ENCODE measurements at regions not wholly inside any gene's neighbourhood (a gene's known extent, or its start where the extent isn't known, plus 50 kb on each side); places are given as distances from the start of the nearest gene placed in this dataset.

DNA sequence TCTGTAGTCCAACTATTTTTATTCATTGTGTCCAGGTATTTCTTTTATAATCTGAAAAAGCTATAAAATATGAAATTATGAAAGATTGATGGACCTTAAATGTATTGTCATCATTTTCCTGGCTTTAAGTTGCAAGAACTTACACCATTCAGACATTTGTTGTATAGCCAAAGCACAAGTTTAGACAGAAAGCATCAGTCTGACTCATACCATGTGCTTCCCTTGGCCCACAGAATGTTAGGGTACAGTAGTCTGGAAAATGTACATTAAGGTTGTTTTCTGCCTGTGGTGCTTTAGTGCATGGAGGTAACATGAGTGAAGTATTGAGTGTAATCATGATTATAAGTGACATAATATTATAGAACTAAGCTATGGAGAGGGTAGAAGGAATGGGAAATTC, 1002.5 kb downstream of the BCL11B start:
- DNase-seq (ENCODE audit: low read depth in 4 of 4, low spot score in 2 of 4) = no peak

DNA sequence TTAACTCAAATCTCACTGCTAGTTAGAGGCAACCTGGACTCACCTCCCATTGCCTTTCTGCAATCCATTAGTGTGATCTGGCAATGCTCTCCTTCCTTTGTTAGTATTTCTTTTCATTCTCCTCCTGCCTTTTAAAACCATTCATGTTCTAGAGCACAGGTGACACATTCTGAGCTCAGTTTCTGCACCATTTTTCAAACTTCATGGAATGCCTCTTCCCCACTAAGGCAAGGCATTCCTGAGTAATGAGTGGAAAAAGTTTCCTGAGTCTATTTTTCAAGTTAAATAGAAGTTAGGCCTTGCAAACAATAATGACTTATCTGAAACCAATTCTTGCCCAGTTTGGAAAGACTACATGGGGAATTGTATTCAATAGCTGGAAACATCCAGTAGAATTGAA, 1001.8 kb downstream of the BCL11B start:
- no peak for DNase-seq (ENCODE audit: low read depth in 4 of 4, low spot score in 2 of 4)

DNA sequence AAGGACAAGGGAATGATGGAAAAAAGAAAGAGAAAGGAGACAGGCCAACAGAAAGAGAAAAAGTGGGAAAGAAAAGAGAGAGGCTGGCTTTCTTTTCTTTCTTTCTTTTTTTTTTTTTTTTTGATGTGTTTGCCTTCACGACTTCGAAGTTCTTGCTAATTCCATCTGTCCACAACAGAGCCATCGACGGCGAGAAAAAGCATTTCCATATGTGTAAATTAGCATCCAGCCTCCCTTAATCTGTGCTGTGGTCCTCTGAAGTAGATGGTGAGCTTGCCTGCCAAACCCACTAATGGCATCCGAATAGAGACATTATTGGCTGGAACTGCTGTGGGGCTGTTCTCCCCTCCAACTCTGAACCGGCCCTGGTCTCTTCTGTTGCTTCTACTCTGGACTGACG, 997.4 kb downstream of the BCL11B start:
- DNase-seq (ENCODE audit: low read depth in 4 of 4, low spot score in 2 of 4) = no peak

DNA sequence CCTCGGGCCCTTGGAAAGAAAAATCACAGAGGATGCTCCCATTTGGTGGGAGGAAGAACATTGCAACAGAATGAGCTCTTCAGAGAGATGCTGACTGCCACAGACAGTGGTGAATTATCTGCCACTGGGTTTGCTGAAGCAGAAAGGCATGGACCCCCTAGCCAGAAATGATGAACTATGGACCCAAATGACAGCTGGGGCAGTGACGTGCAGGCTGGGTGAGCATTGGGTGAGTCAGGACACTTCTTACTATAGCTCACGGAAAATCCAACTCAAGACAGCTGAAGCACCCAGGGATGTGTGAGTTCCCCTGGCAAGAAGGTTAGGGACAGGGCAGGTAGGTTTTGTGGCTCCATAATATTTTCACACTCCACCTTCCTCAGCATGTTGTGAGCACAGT, 993.2 kb downstream of the BCL11B start:
- DNase-seq (ENCODE audit: low read depth in 4 of 4, low spot score in 2 of 4) = no peak

DNA sequence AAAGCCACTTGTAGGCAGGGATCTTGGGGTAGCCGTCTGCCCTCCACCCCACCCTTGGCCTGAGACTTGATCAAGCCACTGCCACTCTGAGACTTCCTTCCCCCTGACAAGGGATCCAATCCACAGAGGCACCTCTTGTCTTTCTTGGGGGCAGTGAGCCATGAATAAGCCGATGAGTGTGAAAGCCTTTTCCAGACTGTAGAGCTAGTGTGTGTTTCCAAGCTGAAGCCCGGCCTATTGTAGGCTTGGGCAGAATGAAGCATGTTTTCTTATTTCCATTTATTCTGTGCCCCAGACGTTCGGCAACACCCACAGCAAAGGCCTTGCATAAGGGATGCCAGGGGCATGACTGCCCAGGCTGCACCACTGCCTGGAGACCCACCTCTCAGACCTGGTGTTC, 991.6 kb downstream of the BCL11B start:
- no peak for DNase-seq (ENCODE audit: low read depth in 4 of 4, low spot score in 2 of 4)

DNA sequence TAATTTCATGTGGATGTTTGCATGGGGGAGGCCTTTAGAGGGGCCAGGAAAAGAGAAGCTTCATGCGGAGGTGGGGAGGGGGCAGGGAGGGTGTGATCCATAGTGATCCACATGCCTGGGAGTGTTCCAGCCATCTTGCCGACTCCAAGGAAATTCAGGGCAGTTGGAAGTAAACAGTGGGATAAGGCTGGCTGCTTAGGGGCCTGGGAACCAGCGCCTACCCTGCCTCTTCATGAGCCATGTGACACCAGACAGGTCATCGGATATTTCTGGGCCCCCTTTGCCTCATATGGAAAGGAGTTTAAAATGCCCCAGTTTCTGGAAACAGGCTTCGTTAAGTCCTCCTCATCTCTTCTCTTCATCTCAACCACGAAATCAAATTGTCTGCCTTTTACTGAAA, 983.2 kb downstream of the BCL11B start:
- DNase-seq (ENCODE audit: low read depth in 4 of 4, low spot score in 2 of 4) = no peak

DNA sequence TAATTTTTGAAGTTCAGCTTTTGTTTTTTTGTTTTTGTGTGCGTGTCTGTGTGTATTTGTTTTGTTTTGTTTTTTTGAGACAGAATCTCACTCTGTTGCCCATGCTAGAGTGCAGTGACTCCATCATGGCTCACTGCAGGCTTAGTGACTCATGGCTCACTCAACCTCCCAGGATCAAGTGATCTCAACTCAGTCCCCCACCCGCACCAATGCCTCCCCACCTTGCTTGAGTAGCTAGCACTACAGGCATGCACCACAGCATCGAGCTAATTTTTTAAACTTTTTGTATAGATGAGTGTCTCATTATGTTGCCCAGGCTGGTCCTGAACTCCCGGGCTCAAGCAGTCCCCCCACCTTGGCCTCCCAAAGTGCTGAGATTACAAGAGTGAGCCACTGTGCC, 981.4 kb downstream of the BCL11B start:
- DNase-seq (ENCODE audit: low read depth in 4 of 4, low spot score in 2 of 4) = no peak

DNA sequence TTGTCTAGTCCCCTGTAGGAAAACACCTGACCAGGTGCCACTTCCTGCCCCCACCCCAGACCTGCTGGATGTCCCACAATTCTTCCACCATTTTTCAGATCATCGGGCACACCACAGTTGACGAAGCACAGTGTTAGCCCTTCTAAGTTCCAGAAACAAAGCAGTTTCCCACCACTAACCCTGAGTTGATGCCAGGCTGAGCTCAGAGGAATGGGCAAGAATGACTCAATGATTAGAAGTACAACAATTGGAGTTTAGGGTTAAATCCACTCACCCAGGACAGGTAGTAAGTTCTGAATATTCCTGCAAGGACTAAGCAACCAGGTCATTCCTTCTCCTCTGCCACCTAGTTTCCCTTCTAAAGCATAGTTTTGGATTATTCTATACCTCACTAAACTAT, 979.8 kb downstream of the BCL11B start:
- no peak for DNase-seq (ENCODE audit: low read depth in 4 of 4, low spot score in 2 of 4)

DNA sequence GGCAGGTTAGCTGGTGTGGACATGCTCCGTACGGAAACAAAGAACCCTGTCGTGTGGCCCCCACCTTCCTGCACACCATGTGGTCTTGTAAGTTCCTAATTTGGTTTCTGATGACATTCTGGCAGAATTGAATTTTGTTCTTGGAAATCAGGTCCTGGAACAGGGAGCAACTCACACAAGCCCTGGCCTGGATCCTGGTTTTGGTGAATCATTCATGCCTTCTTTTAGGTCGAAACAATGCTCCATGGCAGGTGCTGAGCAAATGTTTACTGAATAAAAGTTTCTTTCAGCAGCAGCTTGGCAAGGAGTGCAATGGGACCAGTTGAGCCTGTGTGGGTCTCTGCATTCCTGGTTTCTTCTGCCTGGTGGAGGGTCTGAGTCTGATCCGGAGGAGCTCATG, 978.4 kb downstream of the BCL11B start:
- no peak for DNase-seq (ENCODE audit: low read depth in 4 of 4, low spot score in 2 of 4)

DNA sequence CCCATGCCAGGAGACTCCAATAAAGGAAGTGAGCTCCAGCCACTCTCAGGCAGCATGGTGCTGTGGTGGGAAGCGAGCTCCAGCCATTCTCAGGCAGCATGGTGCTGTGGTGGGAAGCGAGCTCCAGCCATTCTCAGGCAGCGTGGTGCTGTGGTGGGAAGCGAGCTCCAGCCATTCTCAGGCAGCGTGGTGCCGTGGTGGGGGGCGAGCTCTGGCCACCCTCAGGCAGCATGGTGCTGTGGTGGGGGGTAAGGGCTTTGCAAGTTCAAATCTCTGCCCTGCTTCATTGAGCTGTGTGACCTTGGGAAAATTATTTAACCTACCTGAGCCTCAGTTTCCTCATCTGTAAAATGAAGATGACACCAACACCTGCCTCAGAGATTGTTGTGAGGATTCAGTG, 975.1 kb downstream of the BCL11B start:
- no peak for DNase-seq (ENCODE audit: low read depth in 4 of 4, low spot score in 2 of 4)

DNA sequence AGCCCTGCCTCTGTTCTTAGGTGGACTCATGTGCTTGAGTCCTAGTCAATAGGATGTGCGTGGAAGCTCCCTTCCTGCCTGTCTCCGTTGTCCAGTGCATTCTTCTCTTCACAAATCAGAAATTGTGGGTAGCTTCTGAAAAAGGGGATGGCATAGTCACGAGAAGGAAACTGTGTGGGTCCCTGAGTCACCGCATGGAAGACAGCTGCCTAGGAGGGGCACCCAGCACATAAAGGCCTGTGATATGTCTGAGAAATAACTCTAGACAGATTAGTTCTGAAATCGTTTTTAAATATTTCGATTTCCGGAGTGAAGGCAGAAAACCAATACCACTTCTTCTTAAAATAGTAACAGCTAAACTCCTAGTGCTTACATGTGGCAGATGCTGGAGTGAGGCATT, 974.4 kb downstream of the BCL11B start:
- no peak for DNase-seq (ENCODE audit: low read depth in 4 of 4, low spot score in 2 of 4)

DNA sequence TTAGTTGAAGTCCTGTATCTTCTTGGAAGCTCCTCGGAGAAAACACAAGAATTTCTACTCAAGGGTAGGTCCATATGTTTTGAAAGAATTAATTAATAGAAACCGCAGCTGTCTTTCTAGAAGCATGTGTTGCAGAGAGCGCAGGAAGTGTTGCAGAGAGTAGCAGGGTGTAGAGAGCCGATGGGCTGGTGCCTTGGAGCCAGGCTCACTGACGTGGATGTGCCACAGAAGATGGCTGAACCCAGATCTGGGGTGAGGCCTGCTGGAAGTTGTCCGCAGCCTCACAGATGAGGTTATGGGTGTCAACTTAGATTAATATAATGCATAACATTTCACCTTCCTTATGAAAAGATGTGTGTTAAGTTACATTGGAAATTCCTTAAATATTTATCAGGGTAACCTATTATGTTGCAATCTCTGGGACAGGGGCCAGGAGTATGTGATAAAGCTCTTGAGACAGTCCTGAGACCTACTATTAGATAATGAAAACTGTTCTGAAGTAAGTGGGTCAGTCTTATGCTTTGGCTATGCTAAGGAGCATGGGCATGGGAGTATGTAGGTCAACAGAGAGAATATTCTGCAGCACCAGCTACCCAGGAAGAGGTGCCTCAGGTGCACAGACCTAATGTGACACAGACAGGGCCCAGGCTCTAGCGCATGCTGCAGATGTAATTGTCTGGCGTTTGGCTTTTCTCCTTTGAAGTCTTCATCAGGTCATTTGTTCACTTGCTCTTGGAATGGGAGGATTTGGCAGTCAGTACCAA, 973.3 kb downstream of the BCL11B start:
- DNase-seq (ENCODE audit: low read depth in 4 of 4, low spot score in 2 of 4) = no peak

DNA sequence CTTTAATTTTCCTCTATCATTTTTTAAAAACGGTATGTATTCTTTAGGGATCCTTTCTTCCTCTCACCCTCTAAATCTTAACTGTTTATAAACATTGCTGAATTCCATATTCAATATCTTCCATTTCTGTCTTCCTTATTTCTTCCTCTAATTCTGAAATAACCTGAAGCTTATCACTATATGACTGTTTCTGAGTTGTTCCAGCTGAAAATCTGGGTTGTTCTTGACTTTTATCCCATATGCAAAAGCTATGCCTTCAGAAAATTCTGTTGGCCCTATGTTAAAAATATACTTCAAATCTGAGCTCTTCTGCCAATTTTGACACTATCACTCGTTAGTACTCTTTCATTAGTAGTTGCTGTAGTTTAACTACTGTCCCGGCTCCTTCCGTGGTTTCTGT, 970.3 kb downstream of the BCL11B start:
- no peak for DNase-seq (ENCODE audit: low read depth in 4 of 4, low spot score in 2 of 4)

DNA sequence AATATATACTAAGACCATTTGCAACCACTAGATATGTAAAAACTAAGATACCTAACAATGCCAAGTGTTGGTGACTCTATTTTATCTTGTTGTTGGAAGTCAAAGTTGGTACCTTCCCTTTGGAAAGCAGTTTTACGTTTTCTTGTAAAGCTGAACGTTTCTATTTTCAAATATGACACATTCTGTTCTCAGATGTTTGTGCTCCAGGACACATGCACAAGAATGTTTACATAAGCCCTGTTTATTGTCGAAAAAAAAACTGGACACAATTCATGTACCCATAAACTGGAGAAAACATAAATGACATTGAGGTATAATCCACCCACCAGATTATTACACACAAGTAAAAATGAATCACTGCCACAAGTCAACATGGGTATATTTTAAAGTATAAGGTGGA, 967.4 kb downstream of the BCL11B start:
- DNase-seq (ENCODE audit: low read depth in 4 of 4, low spot score in 2 of 4) = no peak

DNA sequence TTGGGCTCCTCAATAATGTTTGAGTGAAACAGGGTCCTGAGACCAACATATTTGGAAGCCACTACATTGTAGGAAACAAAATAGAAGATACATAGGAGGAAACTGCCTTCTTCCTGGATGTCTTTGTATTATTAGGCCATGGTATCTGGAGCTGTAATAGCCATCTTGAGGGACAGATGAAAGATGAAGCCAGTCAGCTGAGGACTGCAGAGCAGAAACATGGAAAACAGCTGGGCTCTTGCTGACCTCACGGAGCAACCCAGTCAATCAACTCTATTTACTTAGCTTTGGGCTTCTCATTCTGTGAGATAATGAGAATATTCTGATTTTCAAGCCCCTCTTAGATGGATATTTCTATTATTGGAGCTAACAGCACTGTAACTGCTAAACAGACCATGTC, 962.4 kb downstream of the BCL11B start:
- DNase-seq (ENCODE audit: low read depth in 4 of 4, low spot score in 2 of 4) = no peak

DNA sequence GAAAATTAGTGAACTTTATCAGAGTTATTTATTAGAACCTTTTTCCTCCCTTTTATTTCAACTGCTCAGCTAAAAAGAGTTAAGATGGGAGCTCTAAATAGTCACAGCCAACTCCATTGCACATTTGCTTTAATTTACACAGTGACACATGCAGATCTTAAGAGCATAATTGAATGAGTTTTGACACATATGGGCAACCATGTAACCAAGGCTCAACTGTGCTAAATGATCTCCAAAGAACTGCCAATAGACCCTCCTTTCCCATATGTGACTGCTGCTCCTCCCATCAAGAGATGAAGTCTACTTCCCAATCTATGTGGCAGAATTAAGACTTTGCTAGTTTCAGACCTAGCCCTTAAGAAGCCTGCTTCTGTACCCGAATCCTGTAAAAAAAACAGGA, 960.0 kb downstream of the BCL11B start:
- no peak for DNase-seq (ENCODE audit: low read depth in 4 of 4, low spot score in 2 of 4)

DNA sequence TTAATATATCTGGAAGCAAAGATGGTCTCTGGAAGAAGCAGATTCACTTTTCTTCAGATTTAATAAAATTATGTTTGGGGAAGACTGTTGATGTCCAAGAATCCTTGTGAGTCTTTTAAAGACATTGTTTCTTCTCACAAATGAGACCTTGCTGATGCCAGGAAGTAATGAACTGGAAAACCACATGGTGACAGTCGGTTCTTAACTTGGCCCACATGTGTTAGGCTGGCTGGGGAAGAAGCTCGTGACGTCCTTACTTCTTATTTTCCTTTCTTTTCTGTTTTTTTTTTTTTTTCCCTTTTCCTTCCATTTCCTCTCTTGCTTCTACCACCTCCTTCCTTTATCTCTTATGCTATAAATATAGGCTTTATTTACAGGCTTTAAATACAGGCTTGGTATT, 950.2 kb downstream of the BCL11B start:
- no peak for DNase-seq (ENCODE audit: low read depth in 4 of 4, low spot score in 2 of 4)

DNA sequence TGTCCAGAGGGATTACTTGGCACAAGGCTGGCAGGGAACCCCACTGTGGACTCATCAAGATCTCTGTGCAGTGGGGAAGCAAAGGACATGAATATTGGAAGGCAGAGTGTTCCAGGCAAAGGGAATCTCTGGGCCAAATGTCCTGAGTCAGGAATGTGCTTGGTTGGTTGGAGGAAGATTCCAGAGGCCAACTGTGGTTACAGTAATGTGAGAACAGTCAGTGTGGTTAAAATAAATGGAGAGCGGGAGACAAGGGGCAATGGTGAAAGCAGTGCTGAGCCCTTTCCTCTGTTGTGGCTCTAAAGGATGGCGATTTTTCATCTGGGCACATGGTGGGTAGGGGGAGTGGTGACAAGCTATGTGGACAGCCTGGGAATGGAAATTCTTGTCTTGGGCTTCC, 948.2 kb downstream of the BCL11B start:
- no peak for DNase-seq (ENCODE audit: low read depth in 4 of 4, low spot score in 2 of 4)

DNA sequence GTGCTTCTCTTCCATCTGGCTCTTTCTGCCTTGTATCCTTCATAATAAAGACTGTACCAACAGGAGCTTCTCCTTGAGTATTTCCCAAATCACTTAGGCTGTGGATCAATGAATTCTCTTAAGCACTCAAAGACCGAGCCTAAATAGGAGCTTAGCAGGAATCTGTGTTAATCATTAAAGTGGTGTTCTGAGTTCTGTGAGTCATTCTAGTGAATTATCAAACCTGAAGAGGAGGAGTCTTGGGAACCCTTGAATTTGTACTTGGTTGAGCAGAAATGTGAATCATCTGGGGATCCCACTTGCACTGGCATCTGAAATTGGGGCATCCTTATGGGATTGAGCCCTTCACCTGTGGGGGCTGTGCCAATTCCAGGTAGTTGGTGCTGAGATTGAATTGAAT, 946.2 kb downstream of the BCL11B start:
- no peak for DNase-seq (ENCODE audit: low read depth in 4 of 4, low spot score in 2 of 4)

DNA sequence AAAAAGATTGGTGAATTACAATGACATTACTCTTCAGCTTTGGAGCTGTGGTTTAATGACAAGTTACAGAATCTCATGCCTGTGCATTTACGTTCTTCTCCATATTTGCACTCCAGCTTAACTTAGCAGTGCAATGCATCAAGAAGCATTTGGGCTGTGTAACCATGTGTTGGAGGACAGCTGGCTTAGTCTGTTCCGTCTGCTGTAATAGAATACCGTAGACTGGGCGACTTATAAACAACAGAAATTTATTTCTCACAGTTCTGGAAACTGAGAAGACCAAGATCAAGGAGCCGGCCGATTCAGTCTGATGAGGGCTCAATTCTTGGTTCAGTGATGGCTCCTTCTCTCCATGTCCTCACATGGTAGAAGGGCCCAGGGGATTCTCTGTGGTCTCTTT, 943.5 kb downstream of the BCL11B start:
- DNase-seq (ENCODE audit: low read depth in 4 of 4, low spot score in 2 of 4) = no peak

DNA sequence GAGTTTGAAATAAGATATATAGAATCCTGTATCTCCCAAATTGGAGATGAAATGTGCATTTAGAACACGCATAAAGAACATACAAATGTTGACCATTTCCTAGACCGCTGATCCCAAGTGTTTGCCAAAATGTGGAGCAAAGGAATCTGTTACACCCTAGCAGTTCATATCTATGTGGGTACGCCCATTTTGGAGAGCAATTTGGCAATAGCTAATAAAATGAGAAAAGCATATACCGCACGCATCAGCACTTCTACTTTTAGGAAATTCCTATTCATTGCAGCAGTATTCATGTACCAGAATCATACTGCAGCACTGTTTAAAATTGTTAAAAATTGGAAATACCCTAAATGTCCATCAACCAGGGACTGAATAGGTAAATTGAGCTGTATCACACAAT, 937.8 kb downstream of the BCL11B start:
- DNase-seq (ENCODE audit: low read depth in 4 of 4, low spot score in 2 of 4) = no peak

DNA sequence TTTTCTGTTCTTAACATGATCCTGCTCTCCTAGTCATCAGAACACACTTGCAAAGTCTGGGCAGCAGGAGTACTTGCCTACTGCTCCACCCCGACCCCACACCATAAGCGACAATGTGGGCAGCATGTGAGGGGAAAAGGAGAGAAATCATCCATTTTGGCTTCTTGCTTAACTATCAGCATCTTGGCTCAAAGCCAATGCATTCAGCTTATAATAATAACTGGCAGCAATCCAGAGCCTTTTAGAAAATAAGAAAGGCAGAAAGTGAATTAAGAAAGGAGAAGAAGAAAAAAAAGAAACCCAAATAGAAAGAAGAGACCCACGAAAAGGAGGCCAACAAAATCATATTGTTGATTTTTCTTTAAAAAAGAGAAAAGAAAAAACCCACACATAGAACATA, 930.8 kb downstream of the BCL11B start:
- no peak for DNase-seq (ENCODE audit: low read depth in 4 of 4, low spot score in 2 of 4)

DNA sequence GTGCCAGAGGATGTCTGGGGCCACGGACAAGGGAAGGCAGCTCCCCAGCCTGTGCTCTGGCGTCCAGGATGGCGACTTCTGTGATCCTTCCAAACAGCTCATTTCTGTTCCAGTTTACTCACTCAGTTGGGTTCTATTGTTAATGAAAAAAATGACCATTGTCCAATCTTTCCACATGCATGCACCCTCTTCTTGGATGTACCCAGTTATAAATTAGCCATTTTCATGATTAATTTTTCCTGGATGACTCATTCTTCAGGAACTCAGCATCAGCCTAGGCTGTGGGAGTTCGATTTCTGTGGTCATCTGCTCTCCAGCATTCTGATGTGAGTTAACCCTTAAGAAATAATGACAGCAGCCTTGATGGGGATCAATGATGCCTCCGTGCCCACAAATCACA, 926.8 kb downstream of the BCL11B start:
- no peak for DNase-seq (ENCODE audit: low read depth in 4 of 4, low spot score in 2 of 4)

All from left renal cortex interstitium (tissue), 4 donors.